GM12875 (cell line): ENCODE measurements at regions not wholly inside any gene's neighbourhood (a gene's known extent, or its start where the extent isn't known, plus 50 kb on each side); places are given as distances from the start of the nearest gene placed in this dataset.

ENCODE experiments used
- H3K4me3 ChIP-seq: one replicate; pipeline ENCODE4 v1.5.1; 2011; ENCODE audit warnings: low read depth, low read length, control low read depth
- CTCF ChIP-seq: IDR thresholded peaks from 2 replicates; pipeline ENCODE4 v1.5.1; 2011; ENCODE audit warnings: low read depth, mild to moderate bottlenecking, control low read depth, inconsistent platforms, low read length, moderate library complexity, borderline replicate concordance; ENCODE audit not compliant: insufficient read depth

GRCh38 chr5:116661419-116661818 lies 86.8 kb upstream of the SEMA6A start:
- H3K4me3 ChIP-seq: no peak overlapping the region
- no peak for TF ChIP-seq CTCF

- H3K4me3 ChIP-seq: no peak overlapping the region
Measured at GRCh38 chr5:116660929-116661328, 86.3 kb upstream of the SEMA6A start.

GRCh38 chr5:116658830-116659229 lies 84.2 kb upstream of the SEMA6A start:
- H3K4me3 ChIP-seq: no peak overlapping the region

More at GRCh38 chr5:116660929-116661328, 86.3 kb upstream of the SEMA6A start:
- TF ChIP-seq CTCF: no peak

GRCh38 chr5:116658141-116658540 lies 83.5 kb upstream of the SEMA6A start:
- H3K4me3 ChIP-seq: no peak overlapping the region
- no peak for TF ChIP-seq CTCF

More at GRCh38 chr5:116658830-116659229, 84.2 kb upstream of the SEMA6A start:
- no peak for TF ChIP-seq CTCF

GRCh38 chr5:116655431-116655830 lies 80.8 kb upstream of the SEMA6A start:
- H3K4me3 ChIP-seq: no peak overlapping the region
- no peak for TF ChIP-seq CTCF

- TF ChIP-seq CTCF: no peak
- no peak overlapping the region for H3K4me3 ChIP-seq
Measured at GRCh38 chr5:116654925-116655324, 80.3 kb upstream of the SEMA6A start.

- no peak for TF ChIP-seq CTCF
- no peak overlapping the region for H3K4me3 ChIP-seq
Measured at GRCh38 chr5:116652903-116653302, 78.3 kb upstream of the SEMA6A start.
